ENCODE measurements at regions not wholly inside any gene's neighbourhood (a gene's known extent, or its start where the extent isn't known, plus 50 kb on each side); places are given as distances from the start of the nearest gene placed in this dataset.

- TF ChIP-seq ZNF423 (CRISPR knock-in tag; IDR thresholded peaks at IDR 0.05) (no peak), CTCF (IDR thresholded peaks at IDR 0.05) (no peak), USF2 (CRISPR knock-in tag; IDR thresholded peaks at IDR 0.05) (no peak), MLX (CRISPR knock-in tag; IDR thresholded peaks at IDR 0.05) (no peak), ATF3 (CRISPR knock-in tag; conservative IDR thresholded peaks at IDR 0.05) (no peak), TP53 (CRISPR knock-in tag; IDR thresholded peaks at IDR 0.05) (no peak), TEAD1 (CRISPR knock-in tag; IDR thresholded peaks at IDR 0.05) (no peak), NFYB (CRISPR knock-in tag; conservative IDR thresholded peaks at IDR 0.05; ENCODE audit: low read depth) (no peak), E2F1 (CRISPR knock-in tag; IDR thresholded peaks at IDR 0.05) (no peak), ZNF512 (CRISPR knock-in tag; IDR thresholded peaks at IDR 0.05; ENCODE audit: borderline replicate concordance) (no peak), TEAD4 (CRISPR knock-in tag; IDR thresholded peaks at IDR 0.05) (no peak), MAX (CRISPR knock-in tag; IDR thresholded peaks at IDR 0.05) (no peak), HMGXB4 (CRISPR knock-in tag; IDR thresholded peaks at IDR 0.05) (no peak), ETV6 (CRISPR knock-in tag; IDR thresholded peaks at IDR 0.05) (no peak)
These were observed 55.2 kb upstream of the ZBED5 start for GRCh38 chr11:10913075-10913474.
